Activated naive CD4-positive, alpha-beta T cell treated with anti-CD3 and anti-CD28 coated beads for 36 hours (primary cell): ENCODE measurements at regions not wholly inside any gene's neighbourhood (a gene's known extent, or its start where the extent isn't known, plus 50 kb on each side); places are given as distances from the start of the nearest gene placed in this dataset.
"Not testable (repeated sequence)": the region's sequence is repeated elsewhere in the genome, so short reads cannot be mapped to it uniquely, and the experiment has no call there.

Source experiments
- CTCF ChIA-PET: fragments of 350-600 bp; sonication (Branson Sonifier 250); formaldehyde crosslinking; loops from one replicate; lab custom pipeline; 2021; ENCODE audit warnings: antibody characterized with exemption; lab: Charles Lee
- DNase-seq: peaks from one replicate; pipeline ENCODE4 v3.0.0-alpha.2; 2020
- H3K27ac Mint-ChIP-seq: one replicate; pipeline ENCODE4 v1.8.0; 2021; ENCODE audit warnings: mild to moderate bottlenecking, mixed read lengths
- H3K27me3 Mint-ChIP-seq: one replicate; pipeline ENCODE4 v1.8.0; 2021; ENCODE audit warnings: low read depth, mixed read lengths
- H3K36me3 Mint-ChIP-seq: one replicate; pipeline ENCODE4 v1.8.0; 2021; ENCODE audit warnings: low read depth, mixed read lengths
- H3K4me1 Mint-ChIP-seq: one replicate; pipeline ENCODE4 v1.8.0; 2021; ENCODE audit warnings: low read depth, mixed read lengths
- H3K4me3 Mint-ChIP-seq: one replicate; pipeline ENCODE4 v1.8.0; 2021; ENCODE audit warnings: mild to moderate bottlenecking, moderate library complexity, mixed read lengths
- H3K9me3 Mint-ChIP-seq: one replicate; pipeline ENCODE4 v1.8.0; 2021; ENCODE audit warnings: mixed read lengths
- intact Hi-C: fragments of 100-400 bp; cut with micrococcal nuclease; formaldehyde crosslinking; loops from one replicate; pipeline ENCODE4 v1.15.1; 2023

DNA sequence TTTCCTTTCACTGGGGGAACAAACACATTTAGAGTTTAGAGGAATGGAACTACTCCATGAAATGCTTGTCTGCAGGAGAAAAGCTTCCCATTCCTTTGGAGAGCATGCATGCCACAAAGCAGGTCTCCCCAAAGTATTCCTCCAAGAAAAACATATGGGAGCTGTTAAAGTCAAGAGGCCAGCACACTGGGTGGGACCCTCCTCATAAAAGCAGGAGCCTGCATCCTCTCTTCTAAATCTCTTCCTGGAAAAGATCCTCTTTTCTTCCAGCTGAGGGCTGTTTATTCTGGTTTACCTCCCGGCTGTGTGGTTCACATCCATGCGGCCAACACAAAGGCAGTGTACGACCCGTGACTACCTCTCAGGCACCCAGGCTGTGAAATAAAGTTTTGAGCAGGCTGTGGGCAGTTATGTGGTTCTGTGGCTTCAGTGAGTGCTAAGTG is 103.4 kb downstream of the TENT5C start:
- H3K27ac Mint-ChIP-seq, result no peak overlapping the region
- no peak overlapping the region for H3K4me3 Mint-ChIP-seq
- H3K36me3 Mint-ChIP-seq, result no peaks in the 10 kb centered on the region
- no peaks in the 10 kb centered on the region for H3K9me3 Mint-ChIP-seq
- intact Hi-C loops, result no loop called here
- H3K4me1 Mint-ChIP-seq, result no peaks in the 10 kb centered on the region
- CTCF ChIA-PET, result interaction anchor here (1.9 kb wide), 1 partner anchor 45 kb away, joined by 6 read pairs; no protein-coding TSS in a partner anchor
- DNase-seq, result no peak
- H3K27me3 Mint-ChIP-seq, result peaks cover 5% of the 10 kb centered on the region

- DNase-seq, result no peak
- Mint-ChIP-seq H3K4me1 (no peaks in the 10 kb centered on the region), H3K4me3 (no peak overlapping the region), H3K9me3 (peaks cover under 1% of the 10 kb centered on the region), H3K27me3 (peaks cover 5% of the 10 kb centered on the region), H3K36me3 (no peaks in the 10 kb centered on the region), H3K27ac (no peak overlapping the region)
- CTCF ChIA-PET, result interaction anchor here (0.6 to 3.5 kb wide), 9 partner anchors 9 to 184 kb away, joined by 3 to 16 read pairs (median 4); no protein-coding TSS in a partner anchor
- intact Hi-C loops, result loop anchor here (2.0 kb wide), 1 partner anchor 48 kb away; no protein-coding TSS in a partner anchor
Observed at GRCh38 chr1:117710710-117711109, 104.9 kb downstream of the TENT5C start.

DNA sequence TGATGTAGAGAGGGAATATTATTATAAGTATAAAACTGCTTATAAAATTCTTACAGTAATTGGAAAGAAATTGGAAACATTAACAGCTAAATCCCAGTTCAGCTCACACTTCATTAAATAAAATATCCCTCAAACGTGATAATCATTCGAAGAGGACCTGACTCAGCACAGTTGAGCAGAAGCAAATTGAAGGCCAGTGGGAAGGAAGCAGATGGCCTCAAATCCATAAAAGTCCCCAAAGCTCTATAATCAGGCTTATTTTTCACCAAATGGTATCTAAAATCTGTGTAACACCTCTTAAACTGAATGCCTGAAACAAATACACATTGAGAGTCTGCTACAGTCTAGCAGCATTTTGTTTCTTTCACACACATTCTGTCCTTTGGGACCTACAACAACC is 106.8 kb downstream of the TENT5C start:
- H3K4me1 Mint-ChIP-seq, result no peaks in the 10 kb centered on the region
- no peak overlapping the region for H3K4me3 Mint-ChIP-seq
- CTCF ChIA-PET, result interaction anchor here (0.7 to 3.5 kb wide), 3 partner anchors 39 to 183 kb away, joined by 3 to 16 read pairs (median 5); no protein-coding TSS in a partner anchor
- peaks cover 3% of the 10 kb centered on the region for H3K27me3 Mint-ChIP-seq
- intact Hi-C loops, result no loop called here
- H3K36me3 Mint-ChIP-seq, result peaks cover 3% of the 10 kb centered on the region
- peaks cover 14% of the 10 kb centered on the region for H3K9me3 Mint-ChIP-seq
- DNase-seq, result no peak
- H3K27ac Mint-ChIP-seq, result no peak overlapping the region

DNA sequence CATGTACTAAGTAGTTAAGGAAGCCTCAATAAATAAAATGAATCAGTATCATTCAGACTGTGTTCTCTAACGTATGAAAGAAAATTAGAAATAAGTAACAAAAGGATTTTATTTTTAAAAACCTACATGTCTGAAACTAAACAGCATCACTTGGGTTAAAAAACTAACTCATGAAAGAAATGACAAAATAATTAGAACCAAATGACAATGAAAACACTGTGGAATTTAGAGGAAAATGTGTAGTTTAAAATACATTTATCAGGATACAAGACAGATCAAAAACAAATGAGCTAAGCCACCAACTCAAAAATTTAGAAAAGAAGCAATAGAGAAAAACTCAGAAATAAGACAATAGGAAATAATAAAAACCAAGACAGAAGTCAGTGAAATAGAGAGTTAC is 108.7 kb downstream of the TENT5C start:
- peaks cover 3% of the 10 kb centered on the region for H3K36me3 Mint-ChIP-seq
- peaks cover 8% of the 10 kb centered on the region for H3K4me1 Mint-ChIP-seq
- no peak overlapping the region for H3K4me3 Mint-ChIP-seq
- H3K27ac Mint-ChIP-seq, result no peak overlapping the region
- DNase-seq, result no peak
- intact Hi-C loops, result no loop called here
- CTCF ChIA-PET, result no interaction called here
- peaks cover 18% of the 10 kb centered on the region for H3K9me3 Mint-ChIP-seq
- H3K27me3 Mint-ChIP-seq, result peaks cover 3% of the 10 kb centered on the region

GRCh38 chr1:117716030-117716429 is 110.2 kb downstream of the TENT5C start:
- intact Hi-C loops, H3K4me3 Mint-ChIP-seq, DNase-seq, H3K27me3 Mint-ChIP-seq, H3K4me1 Mint-ChIP-seq, H3K36me3 Mint-ChIP-seq, H3K27ac Mint-ChIP-seq, CTCF ChIA-PET: not testable (repeated sequence)
- H3K9me3 Mint-ChIP-seq, result peaks cover 23% of the 10 kb centered on the region

- intact Hi-C loops, H3K27ac Mint-ChIP-seq, H3K4me1 Mint-ChIP-seq, H3K4me3 Mint-ChIP-seq, H3K36me3 Mint-ChIP-seq, DNase-seq, H3K27me3 Mint-ChIP-seq: not testable (repeated sequence)
- peaks cover 27% of the 10 kb centered on the region for H3K9me3 Mint-ChIP-seq
- CTCF ChIA-PET, result interaction anchor here (1.4 kb wide), 1 partner anchor 40 kb away, joined by 4 read pairs; no protein-coding TSS in a partner anchor
Observed at GRCh38 chr1:117717980-117718379, 112.1 kb downstream of the TENT5C start.

DNA sequence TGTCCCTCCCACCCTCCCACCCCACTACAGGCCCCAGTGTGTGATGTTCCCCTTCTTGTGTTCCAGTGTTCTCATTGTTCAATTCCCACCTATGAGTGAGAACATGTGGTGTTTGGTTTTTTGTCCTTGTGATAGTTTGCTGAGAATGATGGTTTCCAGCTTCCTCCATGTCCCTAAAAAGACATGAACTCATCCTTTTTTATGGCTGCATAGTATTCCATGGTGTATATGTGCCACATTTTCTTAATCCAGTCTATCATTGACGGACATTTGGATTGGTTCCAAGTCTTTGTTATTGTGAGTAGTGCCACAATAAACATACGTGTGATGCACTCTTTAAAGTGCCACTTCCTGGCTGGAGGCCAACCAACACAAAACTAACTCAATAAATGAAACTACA is 112.7 kb downstream of the TENT5C start:
- H3K4me1 Mint-ChIP-seq, DNase-seq, H3K4me3 Mint-ChIP-seq, H3K36me3 Mint-ChIP-seq, intact Hi-C loops, H3K27ac Mint-ChIP-seq: not testable (repeated sequence)
- peaks cover 12% of the 10 kb centered on the region for H3K27me3 Mint-ChIP-seq
- peaks cover 28% of the 10 kb centered on the region for H3K9me3 Mint-ChIP-seq
- CTCF ChIA-PET, result interaction anchor here (1.4 kb wide), 1 partner anchor 40 kb away, joined by 4 read pairs; no protein-coding TSS in a partner anchor

- Mint-ChIP-seq H3K9me3 (peaks cover 29% of the 10 kb centered on the region), H3K4me3 (no peak overlapping the region), H3K36me3 (peaks cover 5% of the 10 kb centered on the region), H3K27me3 (peaks cover 9% of the 10 kb centered on the region), H3K27ac (no peak overlapping the region), H3K4me1 (peaks cover 8% of the 10 kb centered on the region)
- no peak for DNase-seq
- CTCF ChIA-PET, result interaction anchor here (1.4 kb wide), 1 partner anchor 39 kb away, joined by 4 read pairs; no protein-coding TSS in a partner anchor
- intact Hi-C loops, result no loop called here
Observed at GRCh38 chr1:117719004-117719403, 113.2 kb downstream of the TENT5C start.

GRCh38 chr1:117732065-117732797 is 126.4 kb downstream of the TENT5C start:
- H3K27me3 Mint-ChIP-seq, result no peaks in the 10 kb centered on the region
- peaks cover 3% of the 10 kb centered on the region for H3K36me3 Mint-ChIP-seq
- H3K9me3 Mint-ChIP-seq, result peaks cover 13% of the 10 kb centered on the region
- CTCF ChIA-PET, result interaction anchor here (0.9 kb wide), 1 partner anchor 64 kb away, joined by 3 read pairs; no protein-coding TSS in a partner anchor
- H3K27ac Mint-ChIP-seq, result no peak overlapping the region
- no peak overlapping the region for H3K4me3 Mint-ChIP-seq
- intact Hi-C loops, result no loop called here
- DNase-seq, result no peak
- peaks cover 11% of the 10 kb centered on the region for H3K4me1 Mint-ChIP-seq

- CTCF ChIA-PET, result no interaction called here
- peaks cover 6% of the 10 kb centered on the region for H3K9me3 Mint-ChIP-seq
- intact Hi-C loops, result no loop called here
- H3K4me1 Mint-ChIP-seq, result peaks cover 11% of the 10 kb centered on the region
- no peak for DNase-seq
- H3K4me3 Mint-ChIP-seq, result no peak overlapping the region
- no peak overlapping the region for H3K27ac Mint-ChIP-seq
- H3K36me3 Mint-ChIP-seq, result peaks cover 1% of the 10 kb centered on the region
- H3K27me3 Mint-ChIP-seq, result no peaks in the 10 kb centered on the region
Observed at GRCh38 chr1:117732956-117733355, 127.1 kb downstream of the TENT5C start.

GRCh38 chr1:117734403-117734802 is 128.6 kb downstream of the TENT5C start:
- Mint-ChIP-seq H3K27me3 (no peaks in the 10 kb centered on the region), H3K36me3 (no peaks in the 10 kb centered on the region), H3K4me1 (peaks cover 11% of the 10 kb centered on the region), H3K9me3 (no peaks in the 10 kb centered on the region), H3K27ac (no peak overlapping the region), H3K4me3 (no peak overlapping the region)
- intact Hi-C loops, result loop anchor here (1.0 kb wide), 1 partner anchor 126 kb away; no protein-coding TSS in a partner anchor
- no peak for DNase-seq
- CTCF ChIA-PET, result interaction anchor here (0.6 to 1.6 kb wide), 4 partner anchors 20 to 200 kb away, joined by 3 to 8 read pairs (median 4); no protein-coding TSS in a partner anchor

- Mint-ChIP-seq H3K27me3 (no peaks in the 10 kb centered on the region), H3K4me3 (peak overlapping the region; percentile 64), H3K36me3 (no peaks in the 10 kb centered on the region), H3K9me3 (no peaks in the 10 kb centered on the region), H3K4me1 (peaks cover 11% of the 10 kb centered on the region), H3K27ac (peak overlapping the region; percentile 81)
- intact Hi-C loops, result loop anchor here (1.0 to 5.0 kb wide), 3 partner anchors 200 to 653 kb away; partner anchors contain the start of gene MAN1A2
- DNase-seq, result peak; percentile 58
- CTCF ChIA-PET, result interaction anchor here (0.6 to 1.8 kb wide), 5 partner anchors 19 to 200 kb away, joined by 3 to 11 read pairs (median 4); no protein-coding TSS in a partner anchor
Observed at GRCh38 chr1:117735045-117735992, 129.5 kb downstream of the TENT5C start.
